Body of pancreas (tissue), 4 donors: ENCODE measurements at regions not wholly inside any gene's neighbourhood (a gene's known extent, or its start where the extent isn't known, plus 50 kb on each side); places are given as distances from the start of the nearest gene placed in this dataset.

Experiments
- ATAC-seq: fragments of 150-250 bp; one replicate; pipeline ENCODE4 v1.9.1; 2016
- DNase-seq, 4 donors: peaks; one replicate each; pipeline ENCODE4 v3.0.0-alpha.2; 2019
- H3K27ac ChIP-seq, 4 donors: fragments of 200-600 bp; sonication (generic); 1 replicate in 3 of 4; 2 replicates in 1 of 4; pipeline versions ENCODE4 v1.5.1 to v1.6.1; 2016 to 2019; ENCODE audit warnings: mild to moderate bottlenecking in 1 of 4, mixed read lengths in 1 of 4, moderate library complexity in 1 of 4
- H3K27me3 ChIP-seq, 2 donors: fragments of 200-600 bp; sonication (generic); one replicate each; pipeline ENCODE4 v1.6.0; 2016; ENCODE audit warnings: mild to moderate bottlenecking in 1 of 2
- H3K36me3 ChIP-seq, 2 donors: fragments of 200-600 bp; sonication (generic); replicated peaks in 1 of 2; 2 replicates each; pipeline ENCODE4 v1.5.1; 2016; ENCODE audit warnings: low read depth in 2 of 2; ENCODE audit not compliant: insufficient read depth in 1 of 2
- H3K4me1 ChIP-seq: fragments of 200-600 bp; sonication (generic); one replicate; pipeline ENCODE4 v1.6.0; 2016
- H3K4me3 ChIP-seq, 2 donors: fragments of 200-600 bp; sonication (generic); 1 replicate in 1 of 2; 2 replicates in 1 of 2; pipeline ENCODE4 v1.5.1; 2016 to 2019
- H3K9me3 ChIP-seq, 3 donors: fragments of 200-600 bp; sonication (generic); 1 replicate in 2 of 3; 2 replicates in 1 of 3; pipeline ENCODE4 v1.5.1; 2016
- CTCF ChIP-seq, 7 experiments: fragments of 450-650 bp in 4 of 7; fragments of 200-600 bp in 3 of 7; sonication (generic) in 3 of 7; IDR thresholded peaks; one replicate each; pipeline ENCODE4 v1.5.1; 2016 to 2019; ENCODE audit warnings: antibody characterized with exemption in 7 of 7
- POLR2A ChIP-seq, 3 donors: fragments of 450-650 bp; IDR thresholded peaks; one replicate each; pipeline ENCODE4 v1.6.1; 2016; ENCODE audit warnings: antibody characterized with exemption in 3 of 3, mild to moderate bottlenecking in 2 of 3
- WGBS, 2 donors: methylation state at CpG; one replicate each; pipeline ENCODE4 v1.1.5; 2017; 5-methylcytosine and 5-hydroxymethylcytosine counted together
- intact Hi-C: fragments of 100-400 bp; cut with DNase I; formaldehyde crosslinking; loops from one replicate; pipeline ENCODE4 v1.15.1; 2023

DNA sequence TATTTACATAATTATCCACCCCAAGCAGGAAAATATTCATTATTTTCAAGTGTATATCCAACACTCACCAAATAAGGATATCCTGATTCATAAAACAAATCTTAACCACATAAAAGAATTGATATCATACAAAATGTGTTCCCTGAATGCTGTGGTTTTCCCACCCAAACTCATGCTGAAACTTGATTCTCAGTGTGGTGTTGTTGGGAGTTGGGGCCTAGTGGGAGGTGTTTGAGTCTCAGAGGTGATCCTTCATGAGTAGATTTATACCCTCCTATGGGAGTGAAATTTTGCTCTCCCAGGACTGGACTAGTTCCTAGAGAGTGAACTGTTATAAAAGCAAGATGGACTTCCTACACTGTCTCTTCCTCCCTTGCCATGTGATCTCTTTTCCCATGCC, 1028.3 kb downstream of the SORCS1 start:
- Histone ChIP-seq H3K27ac (no peak overlapping the region), H3K4me3 (no peak overlapping the region), H3K27me3 (no peaks in the 10 kb centered on the region), H3K4me1 (no peaks in the 10 kb centered on the region), H3K36me3 (no peaks in the 10 kb centered on the region), H3K9me3 (no peaks in the 10 kb centered on the region)
- ATAC-seq, result no peak
- DNase-seq, result no peak
- TF ChIP-seq CTCF (IDR thresholded peaks at IDR 0.05), result no peak
- no peak for TF ChIP-seq POLR2A (IDR thresholded peaks at IDR 0.05)
- intact Hi-C loops, result no loop called here

DNA sequence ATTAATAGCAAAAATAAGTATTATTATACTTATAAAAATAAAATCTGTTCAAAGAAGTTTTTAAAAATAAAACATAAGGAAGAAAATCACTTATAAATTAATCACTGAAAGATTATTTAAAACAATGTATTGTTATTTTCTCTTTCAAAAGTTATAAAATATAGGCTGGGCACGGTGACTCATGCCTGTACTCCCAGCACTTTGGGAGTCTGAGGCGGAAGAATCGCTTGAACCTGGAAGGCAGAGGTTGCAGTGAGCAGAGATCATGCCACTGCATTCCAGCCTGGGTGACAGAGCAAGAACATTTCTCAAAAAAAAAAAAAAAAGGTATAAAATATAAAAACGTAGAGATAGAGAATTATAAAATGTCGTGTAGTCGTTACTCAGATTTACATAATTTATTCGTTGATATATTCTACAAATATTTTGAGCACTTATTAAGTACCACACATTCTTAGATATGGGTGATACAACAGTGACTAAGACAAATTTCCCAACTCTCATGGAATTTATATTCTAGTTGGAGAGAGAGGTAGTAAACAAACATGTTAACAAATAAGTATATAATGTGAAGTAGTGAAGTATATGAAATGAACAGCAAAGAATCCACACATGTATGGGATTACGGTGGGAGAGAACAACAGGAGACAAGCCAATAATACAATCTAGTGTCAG, 1030.0 kb downstream of the SORCS1 start:
- ATAC-seq (no peak), DNase-seq (no peak)
- 68 to 70% methylated on average over 8 of the region's 8 CpGs for WGBS, 2 donors
- Histone ChIP-seq H3K27me3 (no peaks in the 10 kb centered on the region), H3K36me3 (no peaks in the 10 kb centered on the region), H3K27ac (no peak overlapping the region), H3K4me3 (no peak overlapping the region), H3K4me1 (no peaks in the 10 kb centered on the region), H3K9me3 (no peaks in the 10 kb centered on the region)
- intact Hi-C loops, result no loop called here
- TF ChIP-seq CTCF (IDR thresholded peaks at IDR 0.05), result no peak
- TF ChIP-seq POLR2A (IDR thresholded peaks at IDR 0.05), result no peak

GRCh38 chr10:106133451-106133850, 1031.1 kb downstream of the SORCS1 start:
- WGBS, 2 donors, result 50 to 57% methylated on average over 2 of the region's 2 CpGs

GRCh38 chr10:106132956-106133355, 1031.5 kb downstream of the SORCS1 start:
- TF ChIP-seq CTCF (IDR thresholded peaks at IDR 0.05) (no peak), POLR2A (IDR thresholded peaks at IDR 0.05) (no peak)
- Histone ChIP-seq H3K4me3 (no peak overlapping the region), H3K9me3 (no peaks in the 10 kb centered on the region), H3K27ac (no peak overlapping the region), H3K36me3 (no peaks in the 10 kb centered on the region), H3K27me3 (no peaks in the 10 kb centered on the region), H3K4me1 (no peaks in the 10 kb centered on the region)
- intact Hi-C loops, result no loop called here
- 59 to 63% methylated on average over 3 of the region's 3 CpGs for WGBS, 2 donors
- DNase-seq, result no peak
- ATAC-seq, result no peak

More at GRCh38 chr10:106133451-106133850, 1031.1 kb downstream of the SORCS1 start:
- H3K9me3 ChIP-seq, result no peaks in the 10 kb centered on the region
- intact Hi-C loops, result no loop called here
- no peaks in the 10 kb centered on the region for H3K4me1 ChIP-seq
- TF ChIP-seq POLR2A (IDR thresholded peaks at IDR 0.05), result no peak
- H3K27me3 ChIP-seq, result no peaks in the 10 kb centered on the region
- DNase-seq (no peak), ATAC-seq (no peak)
- no peak overlapping the region for H3K4me3 ChIP-seq
- no peak overlapping the region for H3K27ac ChIP-seq
- no peaks in the 10 kb centered on the region for H3K36me3 ChIP-seq

DNA sequence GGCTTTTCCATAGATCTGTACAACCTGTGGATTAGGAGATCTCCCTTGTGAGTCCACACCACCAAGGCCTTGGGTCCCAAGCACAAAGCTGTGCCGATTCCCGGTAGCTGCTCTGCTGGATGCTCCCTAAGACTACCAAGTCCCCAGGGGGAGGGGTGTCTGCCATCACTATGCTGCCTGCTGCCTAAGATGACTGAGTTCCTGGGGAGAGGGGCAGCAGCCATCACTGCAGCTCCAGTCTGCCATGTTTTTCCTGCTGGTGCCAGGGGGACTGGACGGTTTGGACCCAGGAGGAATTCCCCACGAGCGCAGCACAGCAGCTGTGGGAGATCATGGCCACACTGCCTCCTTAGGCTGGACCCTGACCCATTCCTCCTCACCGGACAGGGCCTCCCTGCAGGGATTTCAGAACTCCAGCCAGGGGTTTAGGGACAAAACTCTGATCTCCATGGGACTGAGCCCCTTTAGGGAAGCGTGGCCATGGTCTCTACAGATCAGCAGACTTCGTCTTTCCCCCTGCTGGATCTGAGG, 1049.8 kb downstream of the SORCS1 start:
- intact Hi-C loops, result no loop called here
- Histone ChIP-seq H3K4me1 (no peaks in the 10 kb centered on the region), H3K27ac (no peak overlapping the region), H3K4me3 (no peak overlapping the region), H3K9me3 (peaks cover 0 to 3% (median 0%) of the 10 kb centered on the region in 3 donors), H3K27me3 (no peaks in the 10 kb centered on the region), H3K36me3 (no peaks in the 10 kb centered on the region)
- ATAC-seq, result no peak
- DNase-seq, result no peak
- no peak for TF ChIP-seq POLR2A (IDR thresholded peaks at IDR 0.05)
- no peak for TF ChIP-seq CTCF (IDR thresholded peaks at IDR 0.05)
- WGBS, 2 donors, result 82 to 83% methylated on average over 7 to 8 of the region's 8 CpGs
